GM23338 (cell line): ENCODE measurements at regions not wholly inside any gene's neighbourhood (a gene's known extent, or its start where the extent isn't known, plus 50 kb on each side); places are given as distances from the start of the nearest gene placed in this dataset.

ENCODE experiments used
- CREB1 ChIP-seq: fragments of 250-450 bp; sonication (Bioruptor Pico); IDR thresholded peaks from 2 replicates; pipeline ENCODE4 v1.5.0; 2020; ENCODE audit warnings: low read depth, mild to moderate bottlenecking, moderate library complexity
- CTCF ChIP-seq, 2 experiments: fragments of 200-600 bp in 1 of 2; sonication (generic) in 1 of 2; conservative IDR thresholded peaks; 2 replicates each; pipeline versions ENCODE4 v1.5.1 to v1.6.1; 2016 to 2017; ENCODE audit warnings: antibody characterized with exemption in 2 of 2, low read depth in 2 of 2, mild to moderate bottlenecking in 2 of 2, moderate library complexity in 1 of 2
- EZH2 ChIP-seq: fragments of 200-600 bp; sonication (generic); IDR thresholded peaks from one replicate; pipeline ENCODE4 v1.8.0; 2017; ENCODE audit warnings: antibody characterized with exemption, mild to moderate bottlenecking, low read depth; ENCODE audit not compliant: unreplicated experiment
- EZH2phosphoT487 ChIP-seq: fragments of 200-600 bp; sonication (generic); IDR thresholded peaks from one replicate; pipeline ENCODE4 v1.8.1; 2018; ENCODE audit warnings: antibody characterized with exemption; ENCODE audit not compliant: unreplicated experiment
- JUNB ChIP-seq: IDR thresholded peaks from one replicate; pipeline ENCODE4 v1.6.1; 2016; ENCODE audit warnings: antibody characterized with exemption; ENCODE audit not compliant: unreplicated experiment
- NANOG ChIP-seq: IDR thresholded peaks from 2 replicates; pipeline ENCODE4 v1.6.1; 2016; ENCODE audit warnings: antibody characterized with exemption, borderline replicate concordance
- TF ChIP-seq, protein P1 (sequence below): IDR thresholded peaks from one replicate; pipeline ENCODE4 v1.6.1; 2018; ENCODE audit warnings: antibody characterized with exemption; ENCODE audit not compliant: unreplicated experiment

GRCh38 chr3:151644986-151645385 is 88.7 kb upstream of the AADACL2 start:
- TF ChIP-seq EZH2, result no peak
- no peak for TF ChIP-seq CTCF (conservative IDR thresholded peaks at IDR 0.05; ENCODE audit: low read depth in 2 of 2)
- no peak for TF ChIP-seq JUNB
- TF ChIP-seq EZH2phosphoT487, result no peak
- TF ChIP-seq, protein P1, sequence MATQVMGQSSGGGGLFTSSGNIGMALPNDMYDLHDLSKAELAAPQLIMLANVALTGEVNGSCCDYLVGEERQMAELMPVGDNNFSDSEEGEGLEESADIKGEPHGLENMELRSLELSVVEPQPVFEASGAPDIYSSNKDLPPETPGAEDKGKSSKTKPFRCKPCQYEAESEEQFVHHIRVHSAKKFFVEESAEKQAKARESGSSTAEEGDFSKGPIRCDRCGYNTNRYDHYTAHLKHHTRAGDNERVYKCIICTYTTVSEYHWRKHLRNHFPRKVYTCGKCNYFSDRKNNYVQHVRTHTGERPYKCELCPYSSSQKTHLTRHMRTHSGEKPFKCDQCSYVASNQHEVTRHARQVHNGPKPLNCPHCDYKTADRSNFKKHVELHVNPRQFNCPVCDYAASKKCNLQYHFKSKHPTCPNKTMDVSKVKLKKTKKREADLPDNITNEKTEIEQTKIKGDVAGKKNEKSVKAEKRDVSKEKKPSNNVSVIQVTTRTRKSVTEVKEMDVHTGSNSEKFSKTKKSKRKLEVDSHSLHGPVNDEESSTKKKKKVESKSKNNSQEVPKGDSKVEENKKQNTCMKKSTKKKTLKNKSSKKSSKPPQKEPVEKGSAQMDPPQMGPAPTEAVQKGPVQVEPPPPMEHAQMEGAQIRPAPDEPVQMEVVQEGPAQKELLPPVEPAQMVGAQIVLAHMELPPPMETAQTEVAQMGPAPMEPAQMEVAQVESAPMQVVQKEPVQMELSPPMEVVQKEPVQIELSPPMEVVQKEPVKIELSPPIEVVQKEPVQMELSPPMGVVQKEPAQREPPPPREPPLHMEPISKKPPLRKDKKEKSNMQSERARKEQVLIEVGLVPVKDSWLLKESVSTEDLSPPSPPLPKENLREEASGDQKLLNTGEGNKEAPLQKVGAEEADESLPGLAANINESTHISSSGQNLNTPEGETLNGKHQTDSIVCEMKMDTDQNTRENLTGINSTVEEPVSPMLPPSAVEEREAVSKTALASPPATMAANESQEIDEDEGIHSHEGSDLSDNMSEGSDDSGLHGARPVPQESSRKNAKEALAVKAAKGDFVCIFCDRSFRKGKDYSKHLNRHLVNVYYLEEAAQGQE, result no peak
- TF ChIP-seq CREB1, result no peak
- no peak for TF ChIP-seq NANOG
